ENCODE measurements at regions not wholly inside any gene's neighbourhood (a gene's known extent, or its start where the extent isn't known, plus 50 kb on each side); places are given as distances from the start of the nearest gene placed in this dataset.

- Histone ChIP-seq H3K4me2 (ENCODE audit: low read length) (no peak overlapping the region), H3K36me3 (ENCODE audit: insufficient read depth, low read length) (no peaks in the 10 kb centered on the region), H2AFZ (ENCODE audit: low read length) (no peak overlapping the region), H3K4me3 (ENCODE audit: low read depth, low read length, poor library complexity, severe bottlenecking) (no peak overlapping the region), H3K9me3 (ENCODE audit: low read length) (no peaks in the 10 kb centered on the region), H3K79me2 (ENCODE audit: insufficient read depth, low read depth, low read length) (no peaks in the 10 kb centered on the region), H3K4me1 (ENCODE audit: insufficient read depth, low read length, poor library complexity, severe bottlenecking) (no peaks in the 10 kb centered on the region), H3K9me2 (ENCODE audit: insufficient read depth, low read length) (no peaks in the 10 kb centered on the region), H3K27ac (ENCODE audit: low read depth, low read length, poor library complexity, severe bottlenecking) (no peak overlapping the region), H4K20me1 (ENCODE audit: insufficient read depth, low read length) (no peaks in the 10 kb centered on the region)
- intact Hi-C loops (cut with micrococcal nuclease; ENCODE audit: unreplicated experiment), result no loop called here
- DNase-seq (ENCODE audit: low spot score), result no peak
- BruUV-seq (replicated peaks), result no TSS peak
- no peak for TF ChIP-seq EZH2phosphoT487 (IDR thresholded peaks at IDR 0.05; ENCODE audit: borderline replicate concordance, low read depth, low read length)
- no peak for TF ChIP-seq CTCF (conservative IDR thresholded peaks at IDR 0.05; ENCODE audit: low read length)
- CTCF ChIA-PET (ENCODE audit: unreplicated experiment), result no interaction called here
- POLR2A ChIA-PET, result no interaction called here
These were observed 84.6 kb upstream of the FREM2 start for GRCh38 chr13:38602266-38602665.

- H3K9me2 ChIP-seq (ENCODE audit: insufficient read depth, low read length), result no peaks in the 10 kb centered on the region
- H3K27ac ChIP-seq (ENCODE audit: low read depth, low read length, poor library complexity, severe bottlenecking), result no peak overlapping the region
- ChIA-PET POLR2A (interaction anchor here (0.8 kb wide), 1 partner anchor 22 kb away, joined by 3 read pairs; no protein-coding TSS in a partner anchor), CTCF (ENCODE audit: unreplicated experiment) (no interaction called here)
- no peak overlapping the region for H3K4me2 ChIP-seq (ENCODE audit: low read length)
- no peak overlapping the region for H2AFZ ChIP-seq (ENCODE audit: low read length)
- no peaks in the 10 kb centered on the region for H3K79me2 ChIP-seq (ENCODE audit: insufficient read depth, low read depth, low read length)
- H3K36me3 ChIP-seq (ENCODE audit: insufficient read depth, low read length), result no peaks in the 10 kb centered on the region
- no TSS peak for BruUV-seq (replicated peaks)
- intact Hi-C loops (cut with micrococcal nuclease; ENCODE audit: unreplicated experiment), result no loop called here
- no peak overlapping the region for H3K4me3 ChIP-seq (ENCODE audit: low read depth, low read length, poor library complexity, severe bottlenecking)
- H3K4me1 ChIP-seq (ENCODE audit: insufficient read depth, low read length, poor library complexity, severe bottlenecking), result no peaks in the 10 kb centered on the region
- TF ChIP-seq CTCF (conservative IDR thresholded peaks at IDR 0.05; ENCODE audit: low read length), result no peak
- TF ChIP-seq EZH2phosphoT487 (IDR thresholded peaks at IDR 0.05; ENCODE audit: borderline replicate concordance, low read depth, low read length), result no peak
- no peak for DNase-seq (ENCODE audit: low spot score)
- H4K20me1 ChIP-seq (ENCODE audit: insufficient read depth, low read length), result no peaks in the 10 kb centered on the region
- H3K9me3 ChIP-seq (ENCODE audit: low read length), result no peaks in the 10 kb centered on the region
These were observed 80.0 kb upstream of the FREM2 start for GRCh38 chr13:38606699-38607535.

GRCh38 chr13:38617936-38618335 lies 68.9 kb upstream of the FREM2 start:
- Histone ChIP-seq H3K36me3 (ENCODE audit: insufficient read depth, low read length) (no peaks in the 10 kb centered on the region), H4K20me1 (ENCODE audit: insufficient read depth, low read length) (no peaks in the 10 kb centered on the region), H3K27ac (ENCODE audit: low read depth, low read length, poor library complexity, severe bottlenecking) (no peak overlapping the region), H3K4me3 (ENCODE audit: low read depth, low read length, poor library complexity, severe bottlenecking) (no peak overlapping the region), H3K9me3 (ENCODE audit: low read length) (no peaks in the 10 kb centered on the region), H3K79me2 (ENCODE audit: insufficient read depth, low read depth, low read length) (no peaks in the 10 kb centered on the region), H3K4me2 (ENCODE audit: low read length) (no peak overlapping the region), H2AFZ (ENCODE audit: low read length) (no peak overlapping the region), H3K4me1 (ENCODE audit: insufficient read depth, low read length, poor library complexity, severe bottlenecking) (no peaks in the 10 kb centered on the region), H3K9me2 (ENCODE audit: insufficient read depth, low read length) (no peaks in the 10 kb centered on the region)
- no TSS peak for BruUV-seq (replicated peaks)
- CTCF ChIA-PET (ENCODE audit: unreplicated experiment), result no interaction called here
- no peak for DNase-seq (ENCODE audit: low spot score)
- no peak for TF ChIP-seq EZH2phosphoT487 (IDR thresholded peaks at IDR 0.05; ENCODE audit: borderline replicate concordance, low read depth, low read length)
- POLR2A ChIA-PET, result interaction anchor here (0.8 kb wide), 1 partner anchor 10 kb away, joined by 4 read pairs; no protein-coding TSS in a partner anchor
- intact Hi-C loops (cut with micrococcal nuclease; ENCODE audit: unreplicated experiment), result no loop called here

Measured in OCI-LY7 (cell line).